PC-9 (cell line): ENCODE measurements at regions not wholly inside any gene's neighbourhood (a gene's known extent, or its start where the extent isn't known, plus 50 kb on each side); places are given as distances from the start of the nearest gene placed in this dataset.

Source experiments
- BruUV-seq: library from RNA; stranded (reverse); fragments of 400-500 nt; replicated peaks from 2 replicates; lab custom pipeline; 2021; lab: Mats Ljungman, UMichigan
- CTCF ChIA-PET: fragments of 300-600 bp; sonication (Branson Sonifier 250); formaldehyde crosslinking; loops from one replicate; lab custom pipeline; 2022; ENCODE audit warnings: antibody characterized with exemption; lab: Charles Lee
- POLR2A ChIA-PET: fragments of 300-600 bp; sonication (Branson Sonifier 250); formaldehyde crosslinking; loops from one replicate; lab custom pipeline; 2022; ENCODE audit warnings: antibody characterized with exemption; ENCODE audit not compliant: unreplicated experiment; lab: Charles Lee
- DNase-seq, 2 experiments: peaks; one replicate each; pipeline versions ENCODE4 v3.0.0 to v3.0.0-alpha.2; 2015 to 2022; ENCODE audit warnings: mixed read lengths in 1 of 2
- H2AFZ ChIP-seq: fragments of 200-600 bp; sonication (generic); 2 replicates; pipeline ENCODE4 v1.8.1; 2017; ENCODE audit warnings: antibody characterized with exemption
- H3F3A ChIP-seq: fragments of 200-600 bp; sonication (generic); 2 replicates; pipeline ENCODE4 v1.8.1; 2017; ENCODE audit warnings: antibody characterized with exemption, mild to moderate bottlenecking, low read depth; ENCODE audit not compliant: insufficient read depth
- H3K27ac ChIP-seq: fragments of 200-600 bp; sonication (generic); 2 replicates; pipeline ENCODE4 v1.6.1; 2016; ENCODE audit warnings: mixed run types
- H3K27me3 ChIP-seq: fragments of 200-600 bp; sonication (generic); 2 replicates; pipeline ENCODE4 v1.6.1; 2016; ENCODE audit warnings: low read depth, mixed run types; ENCODE audit not compliant: insufficient read depth
- H3K36me3 ChIP-seq: fragments of 200-600 bp; sonication (generic); 2 replicates; pipeline ENCODE4 v1.6.1; 2016; ENCODE audit warnings: low read depth, mixed run types
- H3K4me1 ChIP-seq: fragments of 200-600 bp; sonication (generic); replicated peaks from 2 replicates; pipeline ENCODE4 v1.6.1; 2016; ENCODE audit warnings: mixed run types; ENCODE audit not compliant: insufficient read depth
- H3K4me2 ChIP-seq: fragments of 200-600 bp; sonication (generic); 2 replicates; pipeline ENCODE4 v1.6.1; 2017; ENCODE audit warnings: mixed run types
- H3K4me3 ChIP-seq: fragments of 200-600 bp; sonication (generic); 2 replicates; pipeline ENCODE4 v1.6.1; 2016; ENCODE audit warnings: mixed run types
- H3K79me2 ChIP-seq: fragments of 200-600 bp; sonication (generic); 2 replicates; pipeline ENCODE4 v1.6.1; 2017; ENCODE audit warnings: low read depth, mixed run types
- H3K9me2 ChIP-seq: fragments of 200-600 bp; sonication (generic); 2 replicates; pipeline ENCODE4 v1.8.1; 2017; ENCODE audit warnings: mild to moderate bottlenecking; ENCODE audit not compliant: insufficient read depth
- H3K9me3 ChIP-seq: fragments of 200-600 bp; sonication (generic); 2 replicates; pipeline ENCODE4 v1.8.1; 2016; ENCODE audit warnings: low read depth; ENCODE audit not compliant: insufficient read depth
- H4K20me1 ChIP-seq: fragments of 200-600 bp; sonication (generic); 2 replicates; pipeline ENCODE4 v1.8.1; 2017; ENCODE audit not compliant: insufficient read depth
- CTCF ChIP-seq: fragments of 200-600 bp; sonication (generic); conservative IDR thresholded peaks from 2 replicates; pipeline ENCODE4 v1.6.1; 2017; ENCODE audit warnings: mixed run types, antibody characterized with exemption, mild to moderate bottlenecking, moderate library complexity
- EZH2 ChIP-seq: fragments of 200-600 bp; sonication (generic); IDR thresholded peaks from 2 replicates; pipeline ENCODE4 v1.8.0; 2017; ENCODE audit warnings: antibody characterized with exemption, low read depth
- intact Hi-C: fragments of 100-400 bp; cut with micrococcal nuclease; formaldehyde crosslinking; loops from one replicate; pipeline ENCODE4 v1.10.0; 2022; ENCODE audit not compliant: unreplicated experiment

DNA sequence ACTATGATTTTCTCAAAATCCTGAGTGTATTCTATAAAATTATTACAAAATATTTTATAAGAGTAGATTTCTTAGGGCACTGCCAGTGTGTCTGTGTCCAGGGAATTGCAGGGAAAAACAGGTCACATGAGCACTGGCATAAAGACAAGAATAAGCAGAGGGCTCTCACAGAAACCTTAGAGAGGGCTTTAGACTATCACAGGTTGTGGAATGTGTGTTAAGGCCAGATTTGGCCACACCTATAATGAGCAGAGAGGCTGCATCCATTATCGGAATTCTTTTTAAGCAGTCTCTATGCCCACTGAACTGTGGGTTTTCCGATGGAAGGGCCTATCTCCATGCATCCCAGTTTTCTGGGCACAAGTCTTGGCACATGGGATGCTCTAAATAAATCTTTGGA lies 90.2 kb downstream of the RTP4 start:
- H3K27ac ChIP-seq = no peak overlapping the region
- no peaks in the 10 kb centered on the region for H3K9me3 ChIP-seq
- CTCF ChIA-PET = no interaction called here
- H3F3A ChIP-seq = no peaks in the 10 kb centered on the region
- H3K79me2 ChIP-seq = no peaks in the 10 kb centered on the region
- no TSS peak for BruUV-seq
- no peak overlapping the region for H3K4me2 ChIP-seq
- no peaks in the 10 kb centered on the region for H3K4me1 ChIP-seq
- intact Hi-C loops = no loop called here
- no peak overlapping the region for H2AFZ ChIP-seq
- no peak for TF ChIP-seq EZH2
- TF ChIP-seq CTCF = no peak
- no peaks in the 10 kb centered on the region for H3K9me2 ChIP-seq
- POLR2A ChIA-PET = no interaction called here
- no peak for DNase-seq
- H3K36me3 ChIP-seq = no peaks in the 10 kb centered on the region
- no peaks in the 10 kb centered on the region for H4K20me1 ChIP-seq
- H3K4me3 ChIP-seq = no peak overlapping the region
- peaks cover 51% of the 10 kb centered on the region for H3K27me3 ChIP-seq

DNA sequence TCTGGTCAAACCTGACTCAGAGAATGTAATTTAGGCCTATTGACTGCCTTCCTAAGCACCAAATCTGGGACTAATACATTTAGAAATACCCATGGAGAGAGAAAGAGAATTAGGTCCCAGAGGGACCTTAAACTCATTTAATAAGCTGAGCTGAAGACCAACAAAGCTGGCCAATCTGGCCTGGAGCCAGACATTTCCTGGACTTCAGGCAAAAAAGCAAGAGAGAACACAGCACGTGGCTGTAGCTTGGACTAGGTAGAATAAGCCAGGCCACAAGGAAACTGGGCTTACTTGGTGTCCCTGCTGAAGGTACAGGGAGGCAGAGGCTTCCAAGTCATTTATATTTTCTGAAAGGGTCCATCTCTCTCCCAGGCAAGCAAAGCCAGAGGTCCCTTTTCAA lies 88.1 kb downstream of the RTP4 start:
- no peak overlapping the region for H3K4me2 ChIP-seq
- H3K4me3 ChIP-seq = no peak overlapping the region
- H3K27me3 ChIP-seq = peaks cover 53% of the 10 kb centered on the region
- no peak for TF ChIP-seq CTCF
- TF ChIP-seq EZH2 = no peak
- no peaks in the 10 kb centered on the region for H3K9me3 ChIP-seq
- DNase-seq = no peak
- H4K20me1 ChIP-seq = no peaks in the 10 kb centered on the region
- intact Hi-C loops = no loop called here
- no peaks in the 10 kb centered on the region for H3K4me1 ChIP-seq
- BruUV-seq = no TSS peak
- ChIA-PET POLR2A (no interaction called here), CTCF (no interaction called here)
- no peaks in the 10 kb centered on the region for H3F3A ChIP-seq
- no peaks in the 10 kb centered on the region for H3K36me3 ChIP-seq
- no peak overlapping the region for H3K27ac ChIP-seq
- H2AFZ ChIP-seq = no peak overlapping the region
- no peaks in the 10 kb centered on the region for H3K9me2 ChIP-seq
- no peaks in the 10 kb centered on the region for H3K79me2 ChIP-seq

DNA sequence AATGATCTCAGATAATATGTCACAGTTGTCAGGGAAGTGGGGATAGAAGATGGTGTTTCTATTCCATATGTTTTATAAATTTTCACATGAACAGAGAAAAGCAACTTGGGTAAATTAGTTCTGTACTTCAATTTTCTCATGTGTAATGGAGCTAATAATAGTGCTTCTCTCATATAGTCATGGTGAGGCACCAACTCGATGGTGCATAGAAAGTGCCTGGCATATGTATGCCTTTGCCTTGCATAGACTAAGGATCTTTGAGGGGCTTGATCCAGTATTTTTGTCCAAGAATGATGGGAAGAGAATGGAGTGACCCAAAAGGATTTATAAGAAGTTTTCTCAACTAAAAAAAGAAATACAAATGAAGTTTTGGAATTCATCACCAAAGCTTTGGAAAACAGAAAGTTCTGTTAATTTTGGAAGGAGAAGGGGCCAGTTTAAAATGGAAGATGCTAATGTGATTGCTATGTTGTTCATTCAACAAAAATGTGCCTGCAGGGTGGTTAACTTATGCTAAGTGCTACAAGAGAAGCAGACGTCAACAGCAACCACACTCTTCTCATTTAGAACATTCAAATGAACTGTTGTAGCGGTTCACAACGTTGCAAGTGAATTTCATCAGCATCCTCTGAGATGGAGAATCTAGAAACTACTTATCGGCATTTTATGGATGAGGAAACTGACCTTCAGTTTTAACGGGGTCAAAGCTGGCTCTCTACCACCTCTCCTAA lies 86.1 kb downstream of the RTP4 start:
- no peak overlapping the region for H3K27ac ChIP-seq

More for the DNA sequence above, 86.1 kb downstream of the RTP4 start:
- Histone ChIP-seq H3K4me1 (no peaks in the 10 kb centered on the region), H2AFZ (no peak overlapping the region), H3F3A (no peaks in the 10 kb centered on the region), H4K20me1 (no peaks in the 10 kb centered on the region), H3K4me3 (no peak overlapping the region), H3K79me2 (no peaks in the 10 kb centered on the region), H3K27me3 (peaks cover 43% of the 10 kb centered on the region; the same call in 1 of the 2 replicates), H3K4me2 (no peak overlapping the region), H3K36me3 (no peaks in the 10 kb centered on the region), H3K9me2 (no peaks in the 10 kb centered on the region), H3K9me3 (no peaks in the 10 kb centered on the region)
- ChIA-PET CTCF (no interaction called here), POLR2A (no interaction called here)
- no peak for DNase-seq
- no peak for TF ChIP-seq CTCF
- no peak for TF ChIP-seq EZH2
- intact Hi-C loops = no loop called here
- BruUV-seq = no TSS peak
